PFSK-1 (cell line): ENCODE measurements at regions not wholly inside any gene's neighbourhood (a gene's known extent, or its start where the extent isn't known, plus 50 kb on each side); places are given as distances from the start of the nearest gene placed in this dataset.

Experiments
- FOXP2 ChIP-seq: optimal IDR thresholded peaks from 2 replicates; pipeline ENCODE3; 2011; ENCODE audit warnings: borderline replicate concordance, control low read depth, inconsistent platforms; ENCODE audit not compliant: insufficient read depth; ENCODE audit errors: extremely low read length, extremely low read depth
- POLR2AphosphoS5 ChIP-seq: IDR thresholded peaks from 2 replicates; pipeline ENCODE4 v1.6.1; 2012; ENCODE audit warnings: low read depth, mild to moderate bottlenecking, control low read depth, low read length, moderate library complexity
- SIN3A ChIP-seq: IDR thresholded peaks from 2 replicates; pipeline ENCODE4 v1.6.1; 2012; ENCODE audit warnings: mild to moderate bottlenecking, low read length, moderate library complexity, borderline replicate concordance; ENCODE audit not compliant: insufficient read depth
- TAF1 ChIP-seq: IDR thresholded peaks from 2 replicates; pipeline ENCODE4 v1.6.1; 2012; ENCODE audit warnings: low read length, control low read depth, borderline replicate concordance; ENCODE audit not compliant: insufficient read depth
- TF ChIP-seq, protein P1 (sequence below), 2 experiments: IDR thresholded peaks; 2 replicates each; pipeline versions ENCODE4 v1.6.1 to v1.8.0; 2011 to 2012; ENCODE audit warnings: low read depth in 2 of 2, low read length in 2 of 2, control low read depth in 1 of 2, inconsistent platforms in 1 of 2, mild to moderate bottlenecking in 1 of 2, moderate library complexity in 1 of 2; ENCODE audit not compliant: insufficient read depth in 1 of 2

- TF ChIP-seq FOXP2 (no peak), POLR2AphosphoS5 (no peak)
These were observed 185.2 kb downstream of the MZT1 start for GRCh38 chr13:72542241-72542640.

- TF ChIP-seq, protein P1, sequence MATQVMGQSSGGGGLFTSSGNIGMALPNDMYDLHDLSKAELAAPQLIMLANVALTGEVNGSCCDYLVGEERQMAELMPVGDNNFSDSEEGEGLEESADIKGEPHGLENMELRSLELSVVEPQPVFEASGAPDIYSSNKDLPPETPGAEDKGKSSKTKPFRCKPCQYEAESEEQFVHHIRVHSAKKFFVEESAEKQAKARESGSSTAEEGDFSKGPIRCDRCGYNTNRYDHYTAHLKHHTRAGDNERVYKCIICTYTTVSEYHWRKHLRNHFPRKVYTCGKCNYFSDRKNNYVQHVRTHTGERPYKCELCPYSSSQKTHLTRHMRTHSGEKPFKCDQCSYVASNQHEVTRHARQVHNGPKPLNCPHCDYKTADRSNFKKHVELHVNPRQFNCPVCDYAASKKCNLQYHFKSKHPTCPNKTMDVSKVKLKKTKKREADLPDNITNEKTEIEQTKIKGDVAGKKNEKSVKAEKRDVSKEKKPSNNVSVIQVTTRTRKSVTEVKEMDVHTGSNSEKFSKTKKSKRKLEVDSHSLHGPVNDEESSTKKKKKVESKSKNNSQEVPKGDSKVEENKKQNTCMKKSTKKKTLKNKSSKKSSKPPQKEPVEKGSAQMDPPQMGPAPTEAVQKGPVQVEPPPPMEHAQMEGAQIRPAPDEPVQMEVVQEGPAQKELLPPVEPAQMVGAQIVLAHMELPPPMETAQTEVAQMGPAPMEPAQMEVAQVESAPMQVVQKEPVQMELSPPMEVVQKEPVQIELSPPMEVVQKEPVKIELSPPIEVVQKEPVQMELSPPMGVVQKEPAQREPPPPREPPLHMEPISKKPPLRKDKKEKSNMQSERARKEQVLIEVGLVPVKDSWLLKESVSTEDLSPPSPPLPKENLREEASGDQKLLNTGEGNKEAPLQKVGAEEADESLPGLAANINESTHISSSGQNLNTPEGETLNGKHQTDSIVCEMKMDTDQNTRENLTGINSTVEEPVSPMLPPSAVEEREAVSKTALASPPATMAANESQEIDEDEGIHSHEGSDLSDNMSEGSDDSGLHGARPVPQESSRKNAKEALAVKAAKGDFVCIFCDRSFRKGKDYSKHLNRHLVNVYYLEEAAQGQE (IDR thresholded peaks at IDR 0.05; ENCODE audit: insufficient read depth in 1 of 2, low read depth in 2 of 2, low read length in 2 of 2) = no peak
- no peak for TF ChIP-seq SIN3A
- TF ChIP-seq FOXP2 = no peak
- no peak for TF ChIP-seq TAF1
- no peak for TF ChIP-seq POLR2AphosphoS5
These were observed 185.8 kb downstream of the MZT1 start for GRCh38 chr13:72541674-72542073.

GRCh38 chr13:72540881-72541280 lies 186.5 kb downstream of the MZT1 start:
- TF ChIP-seq POLR2AphosphoS5 = no peak
- TF ChIP-seq, protein P1 (IDR thresholded peaks at IDR 0.05; ENCODE audit: insufficient read depth in 1 of 2, low read depth in 2 of 2, low read length in 2 of 2) = no peak
- TF ChIP-seq TAF1 = no peak
- no peak for TF ChIP-seq FOXP2
- no peak for TF ChIP-seq SIN3A

- no peak for TF ChIP-seq FOXP2
- TF ChIP-seq TAF1 = no peak
- TF ChIP-seq POLR2AphosphoS5 = no peak
- TF ChIP-seq, protein P1 (IDR thresholded peaks at IDR 0.05; ENCODE audit: insufficient read depth in 1 of 2, low read depth in 2 of 2, low read length in 2 of 2) = no peak
- TF ChIP-seq SIN3A = no peak
These were observed 187.5 kb downstream of the MZT1 start for GRCh38 chr13:72539925-72540324.

GRCh38 chr13:72537782-72538181 lies 189.6 kb downstream of the MZT1 start:
- TF ChIP-seq, protein P1 (IDR thresholded peaks at IDR 0.05; ENCODE audit: insufficient read depth in 1 of 2, low read depth in 2 of 2, low read length in 2 of 2) = no peak
- TF ChIP-seq POLR2AphosphoS5 = no peak
- TF ChIP-seq TAF1 = no peak
- TF ChIP-seq FOXP2 = no peak
- no peak for TF ChIP-seq SIN3A

DNA sequence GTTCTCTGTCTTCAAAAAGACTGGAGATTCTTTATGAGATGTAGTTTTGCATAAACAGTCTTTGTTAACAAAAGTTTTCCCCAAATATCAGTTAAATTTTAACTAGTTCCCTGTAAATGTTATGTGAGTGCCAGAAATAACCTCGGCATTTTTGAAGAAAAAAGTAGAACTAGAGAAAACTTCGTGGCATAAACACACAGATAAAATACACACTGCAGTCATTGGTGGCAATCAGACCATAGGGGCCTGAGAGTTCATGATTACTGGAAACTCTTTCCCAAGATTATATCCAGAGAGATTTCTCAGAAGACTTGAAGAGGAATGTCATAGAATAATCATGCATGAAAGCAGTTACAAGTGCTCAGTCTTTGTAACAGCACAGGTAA lies 190.0 kb downstream of the MZT1 start:
- no peak for TF ChIP-seq FOXP2
- TF ChIP-seq, protein P1 (IDR thresholded peaks at IDR 0.05; ENCODE audit: insufficient read depth in 1 of 2, low read depth in 2 of 2, low read length in 2 of 2) = no peak
- TF ChIP-seq POLR2AphosphoS5 = no peak
- TF ChIP-seq SIN3A = no peak
- no peak for TF ChIP-seq TAF1
